HepG2 (cell line): ENCODE measurements at regions not wholly inside any gene's neighbourhood (a gene's known extent, or its start where the extent isn't known, plus 50 kb on each side); places are given as distances from the start of the nearest gene placed in this dataset.

Experiments
- CBX2 ChIP-seq, 2 experiments: fragments of 200-600 bp in 1 of 2; sonication (generic); formaldehyde crosslinking in 1 of 2; IDR thresholded peaks; 2 replicates each; pipeline versions ENCODE4 v1.7.0 to v1.8.1; 2018 to 2022; ENCODE audit warnings: low read depth in 2 of 2, low read length in 1 of 2, mild to moderate bottlenecking in 1 of 2, missing genetic modification reagents in 1 of 2
- ZNF703 ChIP-seq: sonication (generic); formaldehyde crosslinking; IDR thresholded peaks from 2 replicates; pipeline ENCODE4 v1.5.1; 2020; ENCODE audit warnings: missing genetic modification reagents, mild to moderate bottlenecking, moderate library complexity, borderline replicate concordance
- TF ChIP-seq, protein P1 (sequence below): sonication (generic); formaldehyde crosslinking; IDR thresholded peaks from 2 replicates; pipeline ENCODE4 v1.4.0; 2020; ENCODE audit warnings: mild to moderate bottlenecking, missing genetic modification reagents

DNA sequence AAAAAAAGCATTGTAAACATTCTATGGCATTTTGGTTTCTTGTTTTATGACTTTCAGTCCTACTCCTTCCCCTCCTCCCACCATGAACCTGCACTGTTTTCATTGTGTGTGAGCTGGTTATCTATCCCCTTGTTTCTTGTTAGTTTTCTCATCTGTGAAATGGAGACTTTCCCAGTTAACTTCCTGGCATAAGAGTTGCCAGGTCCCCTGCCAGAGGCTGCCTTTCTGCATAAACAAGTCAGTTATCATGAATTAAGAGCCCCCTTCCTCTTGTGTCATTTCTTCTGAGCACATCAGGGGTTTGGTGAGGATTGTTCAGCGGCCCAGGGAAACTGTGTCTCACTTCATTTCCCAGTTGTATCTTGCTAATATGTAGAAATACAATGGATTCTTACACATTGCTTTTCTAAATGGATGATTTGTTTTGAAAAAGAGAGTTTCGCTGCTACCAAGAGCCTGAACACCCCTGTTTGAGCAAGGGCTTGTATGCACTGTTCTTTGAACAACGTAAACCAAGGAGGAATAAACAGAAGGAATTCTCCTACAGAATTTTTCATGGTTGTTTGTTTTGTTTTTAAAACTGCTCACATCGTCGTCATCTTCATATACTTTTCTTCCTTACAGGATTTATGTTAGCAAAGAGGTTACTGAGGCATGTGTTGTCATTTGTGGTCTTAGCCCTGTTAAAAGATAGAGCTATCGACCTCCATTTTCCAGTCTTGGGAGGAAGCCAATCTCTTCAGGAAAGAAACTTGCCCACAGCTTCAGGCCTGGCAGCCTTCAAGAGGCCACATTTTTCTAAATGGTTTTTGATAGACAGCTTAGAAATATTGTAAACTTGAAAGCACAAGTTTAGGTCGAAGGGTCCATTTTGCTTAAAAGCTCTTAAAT, 144.6 kb upstream of the IL12A start:
- TF ChIP-seq, protein P1, sequence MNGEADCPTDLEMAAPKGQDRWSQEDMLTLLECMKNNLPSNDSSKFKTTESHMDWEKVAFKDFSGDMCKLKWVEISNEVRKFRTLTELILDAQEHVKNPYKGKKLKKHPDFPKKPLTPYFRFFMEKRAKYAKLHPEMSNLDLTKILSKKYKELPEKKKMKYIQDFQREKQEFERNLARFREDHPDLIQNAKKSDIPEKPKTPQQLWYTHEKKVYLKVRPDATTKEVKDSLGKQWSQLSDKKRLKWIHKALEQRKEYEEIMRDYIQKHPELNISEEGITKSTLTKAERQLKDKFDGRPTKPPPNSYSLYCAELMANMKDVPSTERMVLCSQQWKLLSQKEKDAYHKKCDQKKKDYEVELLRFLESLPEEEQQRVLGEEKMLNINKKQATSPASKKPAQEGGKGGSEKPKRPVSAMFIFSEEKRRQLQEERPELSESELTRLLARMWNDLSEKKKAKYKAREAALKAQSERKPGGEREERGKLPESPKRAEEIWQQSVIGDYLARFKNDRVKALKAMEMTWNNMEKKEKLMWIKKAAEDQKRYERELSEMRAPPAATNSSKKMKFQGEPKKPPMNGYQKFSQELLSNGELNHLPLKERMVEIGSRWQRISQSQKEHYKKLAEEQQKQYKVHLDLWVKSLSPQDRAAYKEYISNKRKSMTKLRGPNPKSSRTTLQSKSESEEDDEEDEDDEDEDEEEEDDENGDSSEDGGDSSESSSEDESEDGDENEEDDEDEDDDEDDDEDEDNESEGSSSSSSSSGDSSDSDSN (CRISPR knock-in tag): no peak
- TF ChIP-seq CBX2 (IDR thresholded peaks at IDR 0.05; ENCODE audit: low read depth, low read length): no peak
- TF ChIP-seq CBX2 (CRISPR knock-in tag; IDR thresholded peaks at IDR 0.05; ENCODE audit: low read depth): no peak
- no peak for TF ChIP-seq ZNF703 (CRISPR knock-in tag)
